HG02840 (cell line): ENCODE measurements at regions not wholly inside any gene's neighbourhood (a gene's known extent, or its start where the extent isn't known, plus 50 kb on each side); places are given as distances from the start of the nearest gene placed in this dataset.

Source experiments
- ATAC-seq: cut with Tn5 transposase; IDR thresholded peaks from one replicate; pipeline ENCODE4 v1.9.1; 2021; ENCODE audit warnings: mild to moderate bottlenecking, moderate library complexity, moderate number of reproducible peaks; ENCODE audit not compliant: unreplicated experiment, low FRiP score

GRCh38 chr9:89803403-89803802 lies 198.6 kb downstream of the GADD45G start:
- no peak for ATAC-seq

DNA sequence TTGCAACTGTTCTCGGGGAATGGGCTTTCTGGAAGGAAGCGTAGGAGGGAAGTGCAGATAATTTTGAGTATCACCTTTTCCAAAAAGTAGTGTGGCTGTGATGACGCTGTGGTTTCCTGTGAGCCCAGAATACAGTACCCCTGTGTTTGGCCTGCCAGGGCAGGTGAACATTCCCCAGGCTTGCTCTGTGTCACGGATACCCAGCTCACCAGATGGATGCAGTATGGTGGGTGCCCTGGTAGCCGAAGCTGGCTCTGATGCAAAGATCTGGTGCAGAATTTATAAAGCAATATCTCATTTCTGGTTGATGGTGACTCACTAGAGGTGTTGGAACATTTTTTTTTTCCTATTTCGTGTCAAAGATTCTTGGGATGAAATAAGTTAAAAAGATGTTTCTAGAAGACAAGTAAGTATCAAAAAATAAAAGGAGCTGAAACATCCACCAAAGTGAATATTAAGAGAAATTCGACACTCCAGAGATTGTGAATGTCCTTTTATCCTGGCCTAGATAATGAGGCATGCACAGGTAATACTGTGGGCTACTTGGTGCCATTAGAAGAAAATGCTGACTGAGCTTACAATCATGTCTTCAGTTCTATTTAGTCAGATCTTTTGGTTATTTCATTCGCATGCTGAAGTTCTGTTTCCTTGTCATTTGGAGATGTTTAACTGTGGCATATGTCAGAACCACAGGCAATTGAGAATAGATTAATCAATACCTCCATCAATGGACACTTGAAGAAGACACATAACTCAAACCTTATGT lies 200.1 kb downstream of the GADD45G start:
- ATAC-seq: no peak

- ATAC-seq: no peak
Measured at GRCh38 chr9:89805571-89806292, 200.9 kb downstream of the GADD45G start.

DNA sequence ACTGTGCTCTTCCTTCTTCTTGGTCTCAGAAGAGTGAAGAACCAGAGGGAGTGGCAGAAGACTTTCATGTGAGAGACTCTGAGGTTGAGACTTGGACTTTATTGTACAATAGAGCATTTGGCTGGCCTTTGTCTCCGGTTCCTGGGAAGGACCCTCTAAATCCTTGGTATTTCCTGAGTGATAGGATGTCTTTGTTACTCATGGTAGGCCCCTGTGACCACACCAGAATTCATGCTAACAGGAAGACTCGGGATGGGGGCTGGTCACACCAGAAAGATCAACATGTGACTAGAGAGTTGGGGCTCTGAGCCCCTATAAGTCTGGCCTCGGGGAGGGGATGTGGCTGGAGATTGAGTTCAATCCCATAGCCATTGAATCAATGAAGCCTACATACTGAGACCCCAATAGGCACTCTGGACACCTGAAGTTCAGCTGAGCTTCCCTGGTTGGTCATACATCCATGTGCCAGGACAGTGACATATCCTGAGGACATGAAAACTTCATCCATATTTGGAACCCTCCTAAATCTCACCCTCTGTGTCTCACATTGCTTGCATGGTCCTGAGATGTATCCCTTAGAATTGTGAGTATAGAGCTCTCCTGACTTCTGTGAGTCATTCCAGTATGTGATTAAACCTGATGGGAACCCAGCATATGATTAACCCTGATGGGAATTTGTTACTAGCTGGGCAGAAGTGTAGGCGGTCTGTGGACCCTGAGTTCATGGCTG lies 201.7 kb downstream of the GADD45G start:
- no peak for ATAC-seq

- no peak for ATAC-seq
Measured at GRCh38 chr9:89807101-89807395, 202.2 kb downstream of the GADD45G start.

GRCh38 chr9:89807682-89808075 lies 202.9 kb downstream of the GADD45G start:
- no peak for ATAC-seq

- ATAC-seq: no peak
Measured at GRCh38 chr9:89808076-89808755, 203.4 kb downstream of the GADD45G start.

- ATAC-seq: no peak
Measured at GRCh38 chr9:89808756-89809181, 204.0 kb downstream of the GADD45G start.

DNA sequence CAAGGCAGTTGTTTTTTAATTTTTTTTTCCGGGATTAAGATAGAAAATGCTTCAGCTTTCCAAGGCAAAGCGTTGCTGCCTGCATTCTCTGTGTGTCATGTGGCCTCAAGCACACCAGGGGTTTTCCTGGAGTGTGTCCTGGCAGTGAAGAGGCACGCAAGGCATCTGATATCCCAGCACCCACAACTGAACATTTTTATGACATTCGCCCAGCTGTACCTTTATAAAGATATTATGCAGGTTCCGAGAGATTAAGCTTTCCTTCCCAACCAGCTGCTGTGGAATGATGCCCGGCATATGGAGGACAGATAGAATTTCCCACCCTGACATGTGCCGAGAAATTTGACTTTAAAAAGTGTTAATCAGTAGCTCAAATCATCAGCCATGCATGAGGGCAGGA lies 205.6 kb downstream of the GADD45G start:
- no peak for ATAC-seq

DNA sequence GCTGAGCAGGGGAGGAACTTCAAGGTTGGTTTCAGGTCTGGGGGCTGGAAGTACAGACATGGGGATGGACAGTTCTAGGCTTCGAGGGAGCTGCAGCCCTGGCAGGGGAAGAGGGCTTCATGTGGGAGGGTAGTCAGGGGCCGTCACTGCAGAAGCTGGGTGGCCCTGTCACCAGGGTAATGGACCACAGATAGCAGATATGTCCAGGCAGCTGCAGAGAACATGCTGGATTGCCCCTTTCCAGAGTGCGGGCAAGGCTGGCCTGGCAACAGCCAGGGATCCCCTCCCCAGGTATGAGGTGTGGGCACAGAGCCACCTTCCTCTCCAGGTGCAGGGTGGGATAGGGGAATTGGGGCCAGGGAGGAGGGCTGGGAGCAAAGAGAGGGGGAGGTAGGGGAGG lies 206.5 kb downstream of the GADD45G start:
- ATAC-seq: no peak

GRCh38 chr9:89811886-89812450 lies 207.2 kb downstream of the GADD45G start:
- ATAC-seq: no peak

- no peak for ATAC-seq
Measured at GRCh38 chr9:89812556-89813181, 207.9 kb downstream of the GADD45G start.

- no peak for ATAC-seq
Measured at GRCh38 chr9:89813482-89813881, 208.7 kb downstream of the GADD45G start.

DNA sequence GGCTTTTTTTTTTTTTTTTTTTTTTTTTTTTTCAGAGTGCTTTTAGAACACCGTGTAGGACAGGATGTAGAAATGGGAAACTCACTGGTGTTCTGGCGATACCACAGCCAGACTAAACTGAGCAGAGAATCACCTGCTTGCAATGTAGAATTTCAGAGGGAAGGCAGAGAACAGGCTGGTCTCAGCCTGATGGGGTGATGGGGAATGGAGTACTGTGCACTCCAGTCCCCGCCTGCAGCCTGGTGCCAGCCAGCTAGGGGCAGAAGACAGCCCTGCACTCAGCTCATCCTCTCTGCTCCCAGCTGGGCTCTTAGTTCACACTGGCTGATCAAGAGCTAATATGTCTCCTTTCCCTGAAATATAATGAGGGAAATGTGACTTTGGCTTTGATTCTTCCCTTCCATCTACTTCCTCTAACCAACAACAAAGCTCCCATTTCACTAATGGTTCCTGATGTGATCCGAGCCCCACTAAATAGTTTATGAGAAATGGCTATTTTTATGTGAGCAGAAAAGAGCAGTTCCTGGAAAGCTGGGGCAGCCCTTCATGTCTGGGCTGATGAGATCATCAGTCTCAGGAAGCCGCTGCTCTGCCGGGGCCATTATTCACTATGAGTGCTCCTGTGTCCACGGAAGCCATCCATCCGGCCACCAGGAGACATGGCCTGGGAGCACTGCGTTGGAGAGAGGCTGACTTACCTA lies 209.7 kb downstream of the GADD45G start:
- no peak for ATAC-seq

- peak; percentile 36 for ATAC-seq
Measured at GRCh38 chr9:89815061-89815902, 210.5 kb downstream of the GADD45G start.

GRCh38 chr9:89815903-89816573 lies 211.2 kb downstream of the GADD45G start:
- ATAC-seq: peak; percentile 87

GRCh38 chr9:89817151-89817950 lies 212.5 kb downstream of the GADD45G start:
- no peak for ATAC-seq
